Duodenal mucosa (tissue), 2 donors: ENCODE measurements at regions not wholly inside any gene's neighbourhood (a gene's known extent, or its start where the extent isn't known, plus 50 kb on each side); places are given as distances from the start of the nearest gene placed in this dataset.

Experiments
- H3K27ac ChIP-seq: one replicate; pipeline ENCODE4 v1.7.0; 2013; ENCODE audit warnings: low read depth, low read length
- H3K27me3 ChIP-seq, 2 donors: one replicate each; pipeline ENCODE4 v1.7.0; 2013; ENCODE audit warnings: low read length in 2 of 2, control low read depth in 1 of 2; ENCODE audit not compliant: insufficient read depth in 2 of 2, control insufficient read depth in 1 of 2
- H3K36me3 ChIP-seq, 2 donors: one replicate each; pipeline ENCODE4 v1.7.0; 2013; ENCODE audit warnings: low read length in 2 of 2, control low read depth in 1 of 2; ENCODE audit not compliant: insufficient read depth in 2 of 2, control insufficient read depth in 1 of 2
- H3K4me1 ChIP-seq, 2 donors: one replicate each; pipeline ENCODE4 v1.7.0; 2013; ENCODE audit warnings: low read length in 2 of 2, control low read depth in 1 of 2; ENCODE audit not compliant: insufficient read depth in 2 of 2, control insufficient read depth in 1 of 2
- H3K4me3 ChIP-seq, 2 donors: one replicate each; pipeline ENCODE4 v1.7.0; 2013; ENCODE audit warnings: low read length in 2 of 2, low read depth in 1 of 2
- H3K9ac ChIP-seq, 2 donors: one replicate each; pipeline ENCODE4 v1.7.0; 2013; ENCODE audit warnings: low read length in 2 of 2, low read depth in 1 of 2
- H3K9me3 ChIP-seq, 2 donors: one replicate each; pipeline ENCODE4 v1.7.0; 2013; ENCODE audit warnings: low read length in 2 of 2, control low read depth in 1 of 2; ENCODE audit not compliant: control insufficient read depth in 1 of 2

- H3K9ac ChIP-seq = no peak overlapping the region
- no peaks in the 10 kb centered on the region for H3K9me3 ChIP-seq
- no peaks in the 10 kb centered on the region for H3K36me3 ChIP-seq
- no peak overlapping the region for H3K27ac ChIP-seq
- H3K27me3 ChIP-seq = no peaks in the 10 kb centered on the region
- peaks cover 0 to 6% of the 10 kb centered on the region in 2 donors for H3K4me1 ChIP-seq
- H3K4me3 ChIP-seq = no peak overlapping the region
Observed at GRCh38 chr2:237158194-237158593, 72.5 kb downstream of the COPS8 start.

- no peak overlapping the region for H3K27ac ChIP-seq
- H3K4me1 ChIP-seq = peaks cover 0 to 6% of the 10 kb centered on the region in 2 donors
- H3K9ac ChIP-seq = no peak overlapping the region
- no peaks in the 10 kb centered on the region for H3K36me3 ChIP-seq
- H3K4me3 ChIP-seq = no peak overlapping the region
- no peaks in the 10 kb centered on the region for H3K27me3 ChIP-seq
- H3K9me3 ChIP-seq = no peaks in the 10 kb centered on the region
Observed at GRCh38 chr2:237159006-237159911, 73.6 kb downstream of the COPS8 start.

GRCh38 chr2:237160271-237160919, 74.7 kb downstream of the COPS8 start:
- H3K27ac ChIP-seq = no peak overlapping the region
- no peaks in the 10 kb centered on the region for H3K9me3 ChIP-seq
- peaks cover 0 to 6% of the 10 kb centered on the region in 2 donors for H3K4me1 ChIP-seq

DNA sequence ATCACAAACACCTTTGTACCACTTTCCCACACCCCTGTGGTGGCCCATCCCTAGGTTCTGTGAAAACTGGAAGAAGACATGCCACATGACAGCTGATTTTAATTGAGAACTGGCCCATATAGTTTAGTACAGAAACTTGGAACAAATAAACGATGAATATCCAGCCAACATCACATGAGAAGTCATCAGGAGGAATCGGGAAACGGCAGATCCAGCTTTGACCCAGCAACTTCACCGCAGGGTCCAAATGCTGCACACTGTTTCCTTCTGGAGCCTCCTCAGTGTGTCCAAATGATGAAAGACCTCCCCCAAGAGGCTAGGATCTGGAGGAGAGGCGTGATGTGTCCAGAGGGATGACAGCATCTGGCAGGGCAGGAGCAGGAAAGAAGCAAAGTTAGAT, 75.5 kb downstream of the COPS8 start:
- H3K27ac ChIP-seq = no peak overlapping the region
- H3K9me3 ChIP-seq = no peaks in the 10 kb centered on the region
- H3K4me1 ChIP-seq = peaks cover 0 to 6% of the 10 kb centered on the region in 2 donors

More at GRCh38 chr2:237160271-237160919, 74.7 kb downstream of the COPS8 start:
- H3K36me3 ChIP-seq = no peaks in the 10 kb centered on the region
- no peak overlapping the region for H3K9ac ChIP-seq
- H3K4me3 ChIP-seq = no peak overlapping the region
- H3K27me3 ChIP-seq = no peaks in the 10 kb centered on the region

GRCh38 chr2:237162959-237163358, 77.3 kb downstream of the COPS8 start:
- Histone ChIP-seq H3K27ac (no peak overlapping the region), H3K36me3 (no peaks in the 10 kb centered on the region), H3K4me3 (no peak overlapping the region), H3K9ac (no peak overlapping the region), H3K27me3 (peaks cover 0 to 3% of the 10 kb centered on the region in 2 donors), H3K4me1 (peaks cover 0 to 6% of the 10 kb centered on the region in 2 donors), H3K9me3 (no peaks in the 10 kb centered on the region)

More for the DNA sequence above, 75.5 kb downstream of the COPS8 start:
- Histone ChIP-seq H3K4me3 (no peak overlapping the region), H3K9ac (no peak overlapping the region), H3K27me3 (peaks cover 0 to 3% of the 10 kb centered on the region in 2 donors), H3K36me3 (no peaks in the 10 kb centered on the region)

GRCh38 chr2:237164474-237165042, 78.9 kb downstream of the COPS8 start:
- peaks cover 0 to 3% of the 10 kb centered on the region in 2 donors for H3K27me3 ChIP-seq
- H3K9ac ChIP-seq = no peak overlapping the region
- H3K4me1 ChIP-seq = peaks cover 0 to 6% of the 10 kb centered on the region in 2 donors
- no peak overlapping the region for H3K27ac ChIP-seq
- H3K4me3 ChIP-seq = no peak overlapping the region
- no peaks in the 10 kb centered on the region for H3K9me3 ChIP-seq
- no peaks in the 10 kb centered on the region for H3K36me3 ChIP-seq

- Histone ChIP-seq H3K27ac (no peak overlapping the region), H3K27me3 (peaks cover 0 to 3% of the 10 kb centered on the region in 2 donors), H3K36me3 (no peaks in the 10 kb centered on the region), H3K4me3 (no peak overlapping the region), H3K4me1 (peaks cover 0 to under 1% of the 10 kb centered on the region in 2 donors), H3K9me3 (no peaks in the 10 kb centered on the region), H3K9ac (no peak overlapping the region)
Observed at GRCh38 chr2:237165405-237166276, 80.0 kb downstream of the COPS8 start.

DNA sequence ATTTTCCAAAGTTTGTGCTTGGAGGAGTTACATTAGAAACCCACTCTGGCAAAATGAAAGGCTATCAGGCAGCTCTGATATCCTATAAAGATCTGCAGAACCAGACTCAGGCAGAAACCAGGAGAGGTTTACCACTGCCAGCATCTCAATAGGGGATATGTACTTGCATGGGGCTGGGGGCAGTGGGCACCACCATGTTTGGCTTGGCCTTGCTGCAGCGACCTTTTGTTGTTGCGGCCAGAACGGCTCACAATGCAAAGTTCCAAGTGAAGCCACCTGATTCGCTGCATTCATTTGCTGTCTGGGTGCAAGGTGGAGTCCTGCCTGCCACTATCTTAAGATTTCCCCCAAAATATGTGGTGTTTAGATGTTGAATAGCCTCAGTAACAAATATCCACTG, 81.3 kb downstream of the COPS8 start:
- no peak overlapping the region for H3K9ac ChIP-seq
- H3K9me3 ChIP-seq = no peaks in the 10 kb centered on the region
- no peak overlapping the region for H3K4me3 ChIP-seq
- H3K36me3 ChIP-seq = no peaks in the 10 kb centered on the region
- no peaks in the 10 kb centered on the region for H3K4me1 ChIP-seq
- H3K27me3 ChIP-seq = peaks cover 0 to 3% of the 10 kb centered on the region in 2 donors
- H3K27ac ChIP-seq = no peak overlapping the region

GRCh38 chr2:237167934-237168333, 82.2 kb downstream of the COPS8 start:
- no peaks in the 10 kb centered on the region for H3K36me3 ChIP-seq
- H3K9ac ChIP-seq = no peak overlapping the region
- H3K9me3 ChIP-seq = no peaks in the 10 kb centered on the region
- no peak overlapping the region for H3K27ac ChIP-seq
- no peak overlapping the region for H3K4me3 ChIP-seq
- peaks cover 0 to 3% of the 10 kb centered on the region in 2 donors for H3K27me3 ChIP-seq
- no peaks in the 10 kb centered on the region for H3K4me1 ChIP-seq
